ENCODE measurements at regions not wholly inside any gene's neighbourhood (a gene's known extent, or its start where the extent isn't known, plus 50 kb on each side); places are given as distances from the start of the nearest gene placed in this dataset.
"Not testable (repeated sequence)": the region's sequence is repeated elsewhere in the genome, so short reads cannot be mapped to it uniquely, and the experiment has no call there.

GRCh38 chr13:72657379-72657778 is 70.0 kb downstream of the MZT1 start:
- no peak for DNase-seq (ENCODE audit: low read depth in 2 of 3, low spot score in 2 of 3)

- no peak for DNase-seq (ENCODE audit: low read depth in 2 of 3, low spot score in 2 of 3)
These were observed 71.1 kb downstream of the MZT1 start for GRCh38 chr13:72656357-72656756.

GRCh38 chr13:72653506-72653905 is 73.9 kb downstream of the MZT1 start:
- DNase-seq (ENCODE audit: low read depth in 2 of 3, low spot score in 2 of 3): no peak

- DNase-seq (ENCODE audit: low read depth in 2 of 3, low spot score in 2 of 3): no peak
These were observed 74.7 kb downstream of the MZT1 start for GRCh38 chr13:72652681-72653080.

- no peak for DNase-seq (ENCODE audit: low read depth in 2 of 3, low spot score in 2 of 3)
These were observed 76.3 kb downstream of the MZT1 start for GRCh38 chr13:72651144-72651543.

- DNase-seq (ENCODE audit: low read depth in 2 of 3, low spot score in 2 of 3): no peak
These were observed 77.3 kb downstream of the MZT1 start for GRCh38 chr13:72650051-72650700.

- DNase-seq (ENCODE audit: low read depth in 2 of 3, low spot score in 2 of 3): no peak
These were observed 78.8 kb downstream of the MZT1 start for GRCh38 chr13:72648513-72649065.

GRCh38 chr13:72647422-72647821 is 80.0 kb downstream of the MZT1 start:
- no peak for DNase-seq (ENCODE audit: low read depth in 2 of 3, low spot score in 2 of 3)

GRCh38 chr13:72645521-72645920 is 81.9 kb downstream of the MZT1 start:
- DNase-seq (ENCODE audit: low read depth in 2 of 3, low spot score in 2 of 3): no peak

- DNase-seq (ENCODE audit: low read depth in 2 of 3, low spot score in 2 of 3): peak in 2 of 3 experiments; percentile 15 to 19
These were observed 84.0 kb downstream of the MZT1 start for GRCh38 chr13:72643311-72643989.

- DNase-seq (ENCODE audit: low read depth in 2 of 3, low spot score in 2 of 3): no peak
These were observed 88.1 kb downstream of the MZT1 start for GRCh38 chr13:72639377-72639776.

- DNase-seq (ENCODE audit: low read depth in 2 of 3, low spot score in 2 of 3): no peak
These were observed 89.2 kb downstream of the MZT1 start for GRCh38 chr13:72638059-72638815.

GRCh38 chr13:72637561-72637960 is 89.9 kb downstream of the MZT1 start:
- no peak for DNase-seq (ENCODE audit: low read depth in 2 of 3, low spot score in 2 of 3)

GRCh38 chr13:72634859-72635258 is 92.6 kb downstream of the MZT1 start:
- DNase-seq (ENCODE audit: low read depth in 2 of 3, low spot score in 2 of 3): no peak

- no peak for DNase-seq (ENCODE audit: low read depth in 2 of 3, low spot score in 2 of 3)
These were observed 104.9 kb downstream of the MZT1 start for GRCh38 chr13:72622546-72622945.

- no peak for DNase-seq (ENCODE audit: low read depth in 2 of 3, low spot score in 2 of 3)
These were observed 106.6 kb downstream of the MZT1 start for GRCh38 chr13:72620874-72621273.

GRCh38 chr13:72617951-72618350 is 109.5 kb downstream of the MZT1 start:
- no peak for DNase-seq (ENCODE audit: low read depth in 2 of 3, low spot score in 2 of 3)

- DNase-seq (ENCODE audit: low read depth in 2 of 3, low spot score in 2 of 3): no peak
These were observed 110.2 kb downstream of the MZT1 start for GRCh38 chr13:72617186-72617585.

GRCh38 chr13:72610251-72610891 is 117.1 kb downstream of the MZT1 start:
- not testable (repeated sequence) for DNase-seq (ENCODE audit: low read depth in 2 of 3, low spot score in 2 of 3)

GRCh38 chr13:72599178-72599743 is 128.2 kb downstream of the MZT1 start:
- no peak for DNase-seq (ENCODE audit: low read depth in 2 of 3, low spot score in 2 of 3)

Data from activated CD8-positive, alpha-beta memory T cell treated with anti-CD3 and anti-CD28 coated beads for 48 hours (primary cell).